ENCODE measurements at regions not wholly inside any gene's neighbourhood (a gene's known extent, or its start where the extent isn't known, plus 50 kb on each side); places are given as distances from the start of the nearest gene placed in this dataset.

DNA sequence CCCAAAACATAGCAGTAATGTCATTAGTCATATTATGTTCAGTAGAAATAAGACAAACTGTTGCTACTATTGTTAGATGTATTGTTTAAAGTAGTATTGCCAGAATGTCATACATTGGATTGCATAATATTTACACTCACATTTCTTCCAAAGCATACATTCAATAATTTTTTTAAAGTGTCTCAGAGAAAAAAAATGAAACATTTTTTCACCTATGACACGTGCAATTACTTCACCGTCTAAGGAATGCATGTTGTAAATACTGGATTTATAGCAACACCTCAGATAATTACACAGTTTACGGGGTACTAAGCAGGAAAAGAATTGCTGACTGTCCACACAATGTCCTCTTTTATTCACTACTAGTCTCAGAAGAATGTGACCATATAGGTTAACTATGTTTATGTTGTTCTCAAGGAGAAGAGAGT is 162.1 kb downstream of the PCDH18 start:
- TF ChIP-seq, protein P1, sequence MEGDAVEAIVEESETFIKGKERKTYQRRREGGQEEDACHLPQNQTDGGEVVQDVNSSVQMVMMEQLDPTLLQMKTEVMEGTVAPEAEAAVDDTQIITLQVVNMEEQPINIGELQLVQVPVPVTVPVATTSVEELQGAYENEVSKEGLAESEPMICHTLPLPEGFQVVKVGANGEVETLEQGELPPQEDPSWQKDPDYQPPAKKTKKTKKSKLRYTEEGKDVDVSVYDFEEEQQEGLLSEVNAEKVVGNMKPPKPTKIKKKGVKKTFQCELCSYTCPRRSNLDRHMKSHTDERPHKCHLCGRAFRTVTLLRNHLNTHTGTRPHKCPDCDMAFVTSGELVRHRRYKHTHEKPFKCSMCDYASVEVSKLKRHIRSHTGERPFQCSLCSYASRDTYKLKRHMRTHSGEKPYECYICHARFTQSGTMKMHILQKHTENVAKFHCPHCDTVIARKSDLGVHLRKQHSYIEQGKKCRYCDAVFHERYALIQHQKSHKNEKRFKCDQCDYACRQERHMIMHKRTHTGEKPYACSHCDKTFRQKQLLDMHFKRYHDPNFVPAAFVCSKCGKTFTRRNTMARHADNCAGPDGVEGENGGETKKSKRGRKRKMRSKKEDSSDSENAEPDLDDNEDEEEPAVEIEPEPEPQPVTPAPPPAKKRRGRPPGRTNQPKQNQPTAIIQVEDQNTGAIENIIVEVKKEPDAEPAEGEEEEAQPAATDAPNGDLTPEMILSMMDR (conservative IDR thresholded peaks at IDR 0.05; ENCODE audit: low read depth, low read length) = no peak
- no peak for TF ChIP-seq EZH2 (IDR thresholded peaks at IDR 0.05; ENCODE audit: low read length, unreplicated experiment)
